ENCODE measurements at regions not wholly inside any gene's neighbourhood (a gene's known extent, or its start where the extent isn't known, plus 50 kb on each side); places are given as distances from the start of the nearest gene placed in this dataset.

DNA sequence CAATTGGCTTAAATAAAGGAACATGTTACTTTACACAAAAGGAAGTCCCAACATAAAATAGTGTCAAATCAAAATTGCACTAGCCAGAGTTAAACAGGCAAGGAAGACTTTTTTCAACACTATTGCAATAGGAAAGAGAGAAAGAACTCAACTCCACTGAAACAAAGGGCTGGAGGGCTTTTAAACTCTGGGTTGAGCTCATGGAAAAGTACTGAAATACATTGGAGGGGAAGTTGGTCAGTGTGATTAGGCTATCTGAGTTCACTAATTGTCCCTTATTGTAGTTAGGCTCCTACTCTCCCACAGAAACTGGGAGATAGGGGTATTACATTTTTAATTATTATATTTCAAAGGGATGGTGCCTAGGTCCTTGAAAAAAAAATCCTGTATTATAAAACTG lies 491.2 kb upstream of the LCORL start:
- FAIRE-seq = no peak

DNA sequence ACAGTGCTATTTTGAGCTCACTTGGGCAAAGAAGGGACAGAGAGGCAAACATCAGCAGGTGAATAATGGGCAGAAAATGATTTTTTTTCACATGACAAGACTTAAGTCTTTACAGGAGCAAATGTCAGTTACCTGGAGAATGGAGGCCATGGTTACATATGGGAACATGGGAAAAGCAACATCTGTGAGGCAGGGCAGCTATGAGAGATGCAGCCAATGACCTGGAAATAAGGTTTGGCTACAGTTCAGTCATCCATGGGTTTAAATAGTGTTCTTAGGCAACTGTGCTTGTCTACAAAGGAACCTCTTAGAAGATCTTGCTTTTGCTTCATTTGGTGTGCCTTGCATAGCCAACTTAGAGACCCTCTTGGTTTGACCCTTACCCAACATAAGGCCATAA lies 490.2 kb upstream of the LCORL start:
- DNase-seq (no peak), FAIRE-seq (no peak)
- H3K4me3 ChIP-seq (ENCODE audit: low read length in 3 of 3) = no peak overlapping the region
- intact Hi-C loops (cut with DNase I) = no loop called here
- H3K9ac ChIP-seq (ENCODE audit: low read length in 3 of 3) = no peak overlapping the region
- no peaks in the 10 kb centered on the region for H3K36me3 ChIP-seq (ENCODE audit: control insufficient read depth in 2 of 3, insufficient read depth in 3 of 3, low read length in 3 of 3)
- TF ChIP-seq, protein P1, sequence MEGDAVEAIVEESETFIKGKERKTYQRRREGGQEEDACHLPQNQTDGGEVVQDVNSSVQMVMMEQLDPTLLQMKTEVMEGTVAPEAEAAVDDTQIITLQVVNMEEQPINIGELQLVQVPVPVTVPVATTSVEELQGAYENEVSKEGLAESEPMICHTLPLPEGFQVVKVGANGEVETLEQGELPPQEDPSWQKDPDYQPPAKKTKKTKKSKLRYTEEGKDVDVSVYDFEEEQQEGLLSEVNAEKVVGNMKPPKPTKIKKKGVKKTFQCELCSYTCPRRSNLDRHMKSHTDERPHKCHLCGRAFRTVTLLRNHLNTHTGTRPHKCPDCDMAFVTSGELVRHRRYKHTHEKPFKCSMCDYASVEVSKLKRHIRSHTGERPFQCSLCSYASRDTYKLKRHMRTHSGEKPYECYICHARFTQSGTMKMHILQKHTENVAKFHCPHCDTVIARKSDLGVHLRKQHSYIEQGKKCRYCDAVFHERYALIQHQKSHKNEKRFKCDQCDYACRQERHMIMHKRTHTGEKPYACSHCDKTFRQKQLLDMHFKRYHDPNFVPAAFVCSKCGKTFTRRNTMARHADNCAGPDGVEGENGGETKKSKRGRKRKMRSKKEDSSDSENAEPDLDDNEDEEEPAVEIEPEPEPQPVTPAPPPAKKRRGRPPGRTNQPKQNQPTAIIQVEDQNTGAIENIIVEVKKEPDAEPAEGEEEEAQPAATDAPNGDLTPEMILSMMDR (IDR thresholded peaks at IDR 0.05; ENCODE audit: borderline replicate concordance, extremely low read depth, insufficient read depth) = no peak
- H3K9me3 ChIP-seq (ENCODE audit: control insufficient read depth in 2 of 3, insufficient read depth in 1 of 3, low read length in 3 of 3) = no peaks in the 10 kb centered on the region
- H3K4me1 ChIP-seq (ENCODE audit: control insufficient read depth in 2 of 3, insufficient read depth in 2 of 3, low read depth in 1 of 3, low read length in 3 of 3) = no peaks in the 10 kb centered on the region
- H3K27ac ChIP-seq (ENCODE audit: low read depth in 2 of 2, low read length in 2 of 2) = no peak overlapping the region
- no peaks in the 10 kb centered on the region for H3K27me3 ChIP-seq (ENCODE audit: control insufficient read depth, insufficient read depth, low read length)

More for the DNA sequence above, 491.2 kb upstream of the LCORL start:
- Histone ChIP-seq H3K27me3 (ENCODE audit: control insufficient read depth, insufficient read depth, low read length) (no peaks in the 10 kb centered on the region), H3K4me1 (ENCODE audit: control insufficient read depth in 2 of 3, insufficient read depth in 2 of 3, low read depth in 1 of 3, low read length in 3 of 3) (no peaks in the 10 kb centered on the region), H3K36me3 (ENCODE audit: control insufficient read depth in 2 of 3, insufficient read depth in 3 of 3, low read length in 3 of 3) (no peaks in the 10 kb centered on the region), H3K9me3 (ENCODE audit: control insufficient read depth in 2 of 3, insufficient read depth in 1 of 3, low read length in 3 of 3) (no peaks in the 10 kb centered on the region), H3K4me3 (ENCODE audit: low read length in 3 of 3) (no peak overlapping the region), H3K9ac (ENCODE audit: low read length in 3 of 3) (no peak overlapping the region), H3K27ac (ENCODE audit: low read depth in 2 of 2, low read length in 2 of 2) (no peak overlapping the region)
- intact Hi-C loops (cut with DNase I) = no loop called here
- TF ChIP-seq, protein P1 (IDR thresholded peaks at IDR 0.05; ENCODE audit: borderline replicate concordance, extremely low read depth, insufficient read depth) = no peak
- DNase-seq = no peak

DNA sequence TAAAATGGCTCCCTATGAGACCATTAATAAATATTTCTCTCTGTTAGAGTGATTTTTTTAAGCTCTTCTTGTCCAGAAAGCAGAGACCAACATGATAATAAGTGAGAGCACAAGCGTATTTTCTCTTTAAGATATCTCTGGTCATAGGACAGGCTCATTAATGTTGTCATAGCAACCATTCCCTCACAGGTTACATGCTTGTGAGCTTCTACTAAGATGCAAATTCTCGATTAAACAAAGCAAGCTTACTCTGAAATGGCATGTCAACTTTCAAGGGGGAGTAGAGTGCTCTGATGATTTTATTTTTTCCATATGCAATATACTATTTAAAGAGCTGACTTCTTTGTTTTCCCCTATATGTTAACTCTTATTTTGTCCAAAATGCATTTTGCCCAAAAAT lies 487.2 kb upstream of the LCORL start:
- Histone ChIP-seq H3K9ac (ENCODE audit: low read length in 3 of 3) (no peak overlapping the region), H3K27me3 (ENCODE audit: control insufficient read depth, insufficient read depth, low read length) (no peaks in the 10 kb centered on the region), H3K27ac (ENCODE audit: low read depth in 2 of 2, low read length in 2 of 2) (no peak overlapping the region), H3K36me3 (ENCODE audit: control insufficient read depth in 2 of 3, insufficient read depth in 3 of 3, low read length in 3 of 3) (no peaks in the 10 kb centered on the region), H3K9me3 (ENCODE audit: control insufficient read depth in 2 of 3, insufficient read depth in 1 of 3, low read length in 3 of 3) (no peaks in the 10 kb centered on the region), H3K4me3 (ENCODE audit: low read length in 3 of 3) (no peak overlapping the region), H3K4me1 (ENCODE audit: control insufficient read depth in 2 of 3, insufficient read depth in 2 of 3, low read depth in 1 of 3, low read length in 3 of 3) (no peaks in the 10 kb centered on the region)
- FAIRE-seq (no peak), DNase-seq (peak in 2 of 5 donors; percentile 13 to 16)
- intact Hi-C loops (cut with DNase I) = no loop called here
- TF ChIP-seq, protein P1 (IDR thresholded peaks at IDR 0.05; ENCODE audit: borderline replicate concordance, extremely low read depth, insufficient read depth) = no peak

DNA sequence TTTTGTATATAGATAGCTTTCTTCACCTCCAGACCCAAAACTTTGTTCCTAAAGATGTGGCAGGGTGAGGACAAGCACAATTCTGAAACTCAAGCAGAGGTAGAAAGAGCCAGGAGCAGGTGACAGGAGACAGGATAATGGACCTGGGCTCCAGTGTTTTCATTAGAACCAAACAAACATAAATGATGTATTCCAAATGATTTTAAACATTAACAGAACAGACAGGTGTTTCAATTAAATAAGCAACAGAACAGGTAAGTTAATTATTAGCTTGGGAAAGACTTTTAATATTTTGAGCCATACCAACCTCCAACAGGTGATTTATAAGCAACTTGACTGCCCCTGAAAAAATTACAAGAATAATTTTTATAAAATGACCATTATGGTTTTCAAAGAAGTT lies 459.4 kb upstream of the LCORL start:
- intact Hi-C loops (cut with DNase I) = no loop called here
- peak in 2 of 5 donors; percentile 5 to 9 for DNase-seq
- H3K27me3 ChIP-seq (ENCODE audit: control insufficient read depth, insufficient read depth, low read length) = no peaks in the 10 kb centered on the region
- no peak overlapping the region for H3K27ac ChIP-seq (ENCODE audit: low read depth in 2 of 2, low read length in 2 of 2)
- H3K4me1 ChIP-seq (ENCODE audit: control insufficient read depth in 2 of 3, insufficient read depth in 2 of 3, low read depth in 1 of 3, low read length in 3 of 3) = no peaks in the 10 kb centered on the region
- no peak overlapping the region for H3K9ac ChIP-seq (ENCODE audit: low read length in 3 of 3)
- no peaks in the 10 kb centered on the region for H3K36me3 ChIP-seq (ENCODE audit: control insufficient read depth in 2 of 3, insufficient read depth in 3 of 3, low read length in 3 of 3)
- H3K9me3 ChIP-seq (ENCODE audit: control insufficient read depth in 2 of 3, insufficient read depth in 1 of 3, low read length in 3 of 3) = peaks cover 0 to 5% (median 0%) of the 10 kb centered on the region in 3 donors
- H3K4me3 ChIP-seq (ENCODE audit: low read length in 3 of 3) = no peak overlapping the region
- TF ChIP-seq, protein P1 (IDR thresholded peaks at IDR 0.05; ENCODE audit: borderline replicate concordance, extremely low read depth, insufficient read depth) = no peak
- FAIRE-seq = no peak

Measured in kidney (tissue), 13 donors.